ENCODE measurements at regions not wholly inside any gene's neighbourhood (a gene's known extent, or its start where the extent isn't known, plus 50 kb on each side); places are given as distances from the start of the nearest gene placed in this dataset.

GRCh38 chr4:1492651-1493539 is 86.7 kb upstream of the NKX1-1 start:
- TF ChIP-seq EZH2 (IDR thresholded peaks at IDR 0.05; ENCODE audit: borderline replicate concordance, low read depth, low read length, severe bottlenecking) (no peak), MYC (IDR thresholded peaks at IDR 0.05; ENCODE audit: low read depth, low read length) (no peak), CTCF (IDR thresholded peaks at IDR 0.05; ENCODE audit: extremely low read depth in 1 of 2, insufficient read depth in 1 of 2, low read depth in 1 of 2, low read length in 2 of 2) (no peak)

Measured in endothelial cell of umbilical vein (primary cell).